Muscle of back (tissue), 3 donors: ENCODE measurements at regions not wholly inside any gene's neighbourhood (a gene's known extent, or its start where the extent isn't known, plus 50 kb on each side); places are given as distances from the start of the nearest gene placed in this dataset.
A peak's percentile ranks its signal among the peaks of the same experiment; 100 is the strongest.

ENCODE experiments used
- DNase-seq, 3 donors: peaks; one replicate each; pipeline versions ENCODE4 v3.0.0 to v3.0.0-alpha.2; 2013

DNA sequence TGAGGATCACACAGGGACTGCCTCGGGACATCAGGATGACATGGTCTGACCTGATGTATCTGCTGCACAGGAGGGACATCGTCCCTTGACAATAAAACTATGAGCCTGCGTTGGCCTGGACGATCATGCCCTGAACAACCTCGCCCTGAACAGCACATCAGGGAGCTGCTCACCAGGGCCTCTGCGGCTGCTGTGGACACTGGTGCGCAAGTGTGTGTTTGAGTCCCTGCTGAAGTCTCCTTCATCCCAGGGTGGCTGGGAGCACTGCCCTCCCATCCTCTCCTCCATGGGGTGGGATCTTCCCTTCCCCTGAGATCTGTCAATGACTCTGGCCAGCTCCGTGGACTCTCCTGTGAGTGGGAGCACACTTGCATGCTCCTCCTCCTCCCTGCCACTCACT is 257.8 kb downstream of the RBFOX3 start:
- DNase-seq = no peak

DNA sequence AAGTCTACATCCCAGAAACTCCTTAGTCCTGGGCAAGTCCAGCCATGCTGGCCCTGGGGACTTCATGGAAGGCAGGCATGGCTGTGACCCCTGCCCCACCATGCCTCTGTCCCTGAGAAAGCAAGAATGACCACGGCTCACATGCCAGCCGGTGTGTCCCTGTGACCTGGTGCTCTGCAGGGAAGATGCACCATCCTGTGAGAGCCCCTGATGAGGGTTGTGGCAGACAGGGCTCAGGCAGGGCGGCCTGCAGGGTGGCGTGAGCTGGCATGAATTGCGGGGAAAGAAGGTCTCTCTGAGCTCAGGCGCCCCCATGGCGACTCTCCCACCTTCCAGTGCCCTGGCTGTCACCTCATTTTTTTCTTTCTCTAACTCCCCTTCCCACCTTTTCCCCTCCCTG is 260.3 kb downstream of the RBFOX3 start:
- no peak for DNase-seq

DNA sequence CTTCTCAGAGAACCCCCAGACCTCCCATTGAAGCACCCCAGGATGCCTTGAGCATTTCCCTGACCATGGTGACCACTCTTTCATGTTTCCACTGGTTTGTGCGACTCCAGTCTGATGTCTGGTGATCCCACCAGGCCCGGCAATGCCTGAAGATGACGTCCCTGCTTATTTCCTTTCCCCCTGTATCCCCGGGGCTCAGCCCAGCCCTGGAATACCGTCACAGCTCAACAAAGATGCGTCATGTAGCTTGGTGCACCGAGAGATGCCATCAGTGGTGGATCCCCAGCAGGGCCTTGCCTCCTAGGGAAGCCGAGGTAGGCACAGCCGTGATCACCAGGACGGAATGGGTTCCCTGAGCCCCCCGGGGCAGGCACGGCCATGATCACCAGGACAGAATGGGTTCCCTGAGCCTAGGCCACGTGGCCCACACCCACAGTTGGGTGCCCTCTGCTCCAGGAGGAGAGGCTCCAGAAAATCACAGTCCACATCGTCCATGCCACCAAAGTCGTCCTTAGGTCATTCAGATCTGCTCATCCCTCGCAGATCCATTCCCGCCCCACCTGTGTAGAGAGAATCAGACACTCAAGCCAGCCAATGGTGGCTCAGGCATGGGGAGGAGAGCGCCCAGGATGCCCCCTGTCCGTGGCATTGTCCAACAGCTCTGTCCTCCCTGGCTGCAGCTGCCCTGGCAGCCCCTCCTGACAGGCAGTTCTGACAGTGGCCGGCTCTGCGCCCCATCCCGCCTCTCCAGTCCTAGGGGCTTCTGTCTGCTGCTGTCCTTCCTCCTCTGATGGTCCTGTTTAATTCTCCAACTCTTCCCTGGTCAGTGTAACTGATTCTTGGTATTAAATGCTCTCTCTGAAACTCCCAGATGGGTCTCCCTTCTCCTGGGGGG is 261.1 kb downstream of the RBFOX3 start:
- no peak for DNase-seq

DNA sequence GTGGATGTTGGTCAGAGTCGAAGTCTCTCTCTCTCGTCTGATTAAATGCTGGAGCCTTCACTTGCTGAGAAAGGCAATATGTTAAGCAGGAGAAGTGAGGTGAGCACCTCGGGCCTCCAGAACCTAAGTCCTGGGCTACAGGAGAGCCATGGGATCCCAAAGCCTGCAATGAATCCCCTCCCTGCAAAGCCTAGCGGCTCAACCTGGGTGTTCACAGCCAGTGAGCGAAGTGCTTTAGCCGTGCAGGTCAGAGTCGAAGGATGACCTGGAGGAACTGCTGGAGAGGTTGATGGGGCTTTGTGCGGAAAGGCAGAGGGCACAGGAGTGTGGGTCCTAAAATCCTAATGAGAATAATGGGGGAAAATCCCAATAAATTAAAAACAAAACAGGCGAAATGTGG is 267.8 kb downstream of the ENGASE start:
- DNase-seq = no peak

DNA sequence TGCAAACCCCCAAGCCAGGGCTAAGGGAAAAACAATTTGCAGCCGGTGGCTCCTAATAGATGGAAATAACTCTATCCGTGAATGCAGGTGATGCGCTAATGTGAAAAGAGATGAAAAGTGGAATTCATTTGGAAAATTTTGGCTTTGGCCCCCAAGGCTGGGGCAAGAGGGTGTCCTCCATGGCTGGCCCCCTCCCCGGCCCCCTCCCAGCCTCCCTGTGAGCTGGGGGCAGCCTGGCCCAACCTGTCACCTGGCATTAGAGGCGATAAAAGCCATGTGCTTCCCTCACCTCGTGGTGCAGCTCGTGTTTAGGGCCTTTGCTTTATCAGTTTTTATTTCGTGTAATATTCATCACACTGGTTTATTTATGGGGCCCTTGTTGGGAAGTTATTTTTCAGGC is 267.2 kb downstream of the ENGASE start:
- no peak for DNase-seq

DNA sequence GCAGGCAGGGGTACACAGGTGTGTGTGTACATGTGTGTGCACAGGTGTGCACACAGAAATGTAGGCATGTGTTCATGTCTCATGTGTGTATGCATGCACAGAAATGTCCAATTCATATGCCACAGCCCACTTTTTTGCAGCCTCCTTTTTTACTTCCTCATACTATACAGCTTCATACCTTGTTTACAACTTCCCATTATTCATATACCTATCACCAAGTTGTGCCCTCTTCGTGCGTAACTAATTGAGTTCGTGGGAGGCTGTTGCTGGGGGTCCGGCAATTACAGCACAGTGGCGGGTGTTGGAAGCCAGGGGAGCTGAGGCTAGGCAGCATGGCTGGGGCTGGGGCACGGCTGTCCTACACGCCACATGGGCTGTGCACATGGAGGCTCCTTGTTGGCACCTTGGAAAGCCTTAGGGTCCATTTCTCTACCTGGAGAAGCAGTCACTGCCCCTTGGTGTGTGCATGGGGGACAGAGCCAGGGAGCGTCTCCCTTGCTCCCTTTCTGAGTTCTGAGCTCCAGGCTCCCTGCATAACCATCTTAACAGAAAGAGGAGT is 266.7 kb downstream of the ENGASE start:
- DNase-seq = no peak

DNA sequence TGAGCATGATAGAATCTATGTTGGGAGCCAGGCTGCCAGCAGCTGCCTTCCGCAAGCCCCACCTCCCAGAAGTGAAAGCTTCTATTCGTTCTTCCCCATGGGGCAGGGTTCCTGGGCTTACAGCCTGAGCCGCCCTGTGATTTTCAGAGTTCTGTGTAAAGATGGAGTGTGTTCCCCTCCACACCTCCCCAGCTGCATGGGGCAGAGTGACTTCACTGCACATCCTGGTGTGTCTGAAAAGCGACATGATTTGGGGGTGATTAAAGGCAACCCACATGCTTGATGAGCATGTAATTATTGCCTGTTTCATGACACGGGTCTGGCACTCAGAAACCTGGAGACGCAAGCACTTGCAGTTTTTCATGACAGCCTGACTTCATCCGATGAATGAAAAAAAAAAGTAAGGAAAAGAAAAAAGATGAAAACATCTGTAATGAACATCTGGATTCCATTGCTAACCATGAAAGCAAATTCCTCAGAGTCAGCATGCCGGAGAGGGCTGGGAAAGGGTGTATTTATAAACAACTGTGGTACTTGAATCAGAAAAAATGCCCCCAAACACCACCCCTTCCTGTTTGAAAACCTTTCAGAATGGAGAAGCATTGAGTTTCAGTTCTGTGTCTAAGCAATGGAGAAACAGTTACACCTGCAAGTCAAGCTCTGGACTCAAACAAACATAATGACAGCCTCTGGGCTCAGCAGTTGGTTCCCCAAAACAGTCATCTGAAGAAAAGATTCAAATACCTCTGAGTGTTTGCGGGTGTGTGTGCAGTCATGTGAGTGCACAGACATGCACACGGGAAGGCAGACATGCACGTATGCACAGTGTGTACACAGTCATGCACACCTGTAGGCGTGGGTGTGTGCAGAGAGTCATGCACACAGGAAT is 266.0 kb downstream of the ENGASE start:
- DNase-seq = peak in 2 of 3 donors; percentile 17 to 60

DNA sequence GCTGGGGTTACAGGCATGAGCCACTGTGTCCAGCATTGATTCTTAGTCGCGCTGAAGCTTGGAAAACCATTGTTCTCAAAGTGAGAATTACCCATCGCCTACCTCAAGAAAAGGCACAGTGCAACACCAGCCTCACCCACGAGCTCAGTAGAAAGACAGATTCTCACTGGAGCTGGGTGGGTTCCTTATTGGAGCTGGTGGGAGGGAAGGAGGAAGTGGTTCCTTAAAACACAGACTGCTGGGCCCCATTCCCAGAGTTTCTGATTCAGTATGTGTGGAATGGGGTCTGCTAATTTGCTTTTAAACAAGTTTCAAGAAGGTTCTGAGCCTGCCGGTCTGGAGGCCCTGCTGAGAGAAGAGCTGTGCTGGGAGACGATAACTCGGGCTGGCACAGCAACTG is 264.7 kb downstream of the ENGASE start:
- no peak for DNase-seq

DNA sequence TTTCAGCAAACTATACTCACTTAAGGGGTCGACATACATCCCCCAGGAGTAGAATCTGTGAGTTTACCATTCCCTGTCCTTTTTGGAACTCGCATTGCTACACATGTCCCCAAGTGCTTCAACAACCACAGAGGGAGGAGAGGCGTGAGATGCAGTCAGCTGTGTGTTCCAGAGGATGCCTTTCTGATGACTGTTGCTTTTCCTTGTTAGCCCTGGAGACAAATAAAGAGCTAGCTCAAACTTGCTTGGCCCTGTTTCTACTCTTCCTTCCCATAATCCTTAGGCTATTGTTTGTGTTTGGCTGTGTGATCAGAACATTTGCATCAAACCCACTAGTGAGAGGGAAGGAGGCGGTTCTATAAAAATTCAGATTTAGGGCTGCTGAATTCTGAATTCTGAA is 264.0 kb downstream of the ENGASE start:
- peak; percentile 34 to 68 (median 44) for DNase-seq

DNA sequence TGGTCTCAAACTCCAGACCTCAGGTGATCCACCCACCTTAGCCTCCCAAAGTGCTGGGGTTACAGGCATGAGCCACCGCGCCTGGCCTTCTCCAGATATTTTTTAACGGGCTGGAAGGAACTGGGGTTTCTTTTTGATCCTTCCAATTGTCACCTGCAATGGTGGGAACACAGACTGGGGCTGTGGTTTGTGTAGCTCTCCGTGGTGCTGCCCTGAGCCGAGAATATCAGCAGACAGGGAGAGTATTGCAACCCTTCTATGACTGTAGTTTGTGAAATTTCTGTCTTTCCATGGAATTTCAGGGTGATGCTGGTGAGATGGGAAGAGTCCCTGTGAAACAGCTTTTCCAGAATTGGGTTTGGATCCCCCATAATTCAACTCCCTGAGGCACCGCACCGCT is 263.5 kb downstream of the ENGASE start:
- DNase-seq = peak in 2 of 3 donors; percentile 17 to 51

DNA sequence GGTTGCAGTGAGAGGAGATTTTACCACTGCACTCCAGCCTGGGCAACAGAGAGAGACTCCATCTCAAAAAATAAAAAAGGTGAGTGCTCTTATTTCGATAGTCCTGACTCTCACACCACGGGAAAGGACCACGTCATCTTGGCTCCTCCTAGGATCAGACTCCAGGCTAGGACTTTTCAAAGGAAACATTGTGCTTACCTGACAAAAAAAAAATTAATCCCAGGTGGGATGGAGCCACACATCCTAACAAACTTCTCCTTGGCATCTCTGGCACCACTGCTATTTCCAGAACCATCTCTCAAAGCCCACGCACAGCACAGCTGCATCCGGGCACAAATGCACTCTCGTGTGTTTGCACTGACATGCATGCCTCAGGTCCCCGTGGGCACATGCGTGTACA is 262.4 kb downstream of the ENGASE start:
- DNase-seq = no peak

DNA sequence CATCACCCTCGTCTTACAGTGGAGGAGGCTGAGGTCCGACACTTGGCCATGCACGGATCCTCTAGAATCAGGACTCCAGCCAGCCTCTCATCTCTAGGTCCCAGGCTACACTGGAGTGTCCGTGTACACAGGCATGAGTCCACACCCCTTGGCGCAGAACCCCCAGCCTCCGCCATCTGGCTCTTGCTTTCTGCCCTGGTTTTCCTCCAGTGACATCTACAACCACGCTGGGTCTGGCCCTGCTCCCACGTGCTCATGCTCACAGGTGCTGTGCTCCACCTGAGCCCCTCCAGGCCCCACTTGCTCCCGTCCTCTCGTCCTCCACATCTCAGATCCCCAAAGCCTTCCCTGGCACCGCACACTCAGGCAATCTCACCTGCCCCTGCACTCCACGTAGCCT is 260.8 kb downstream of the ENGASE start:
- DNase-seq = no peak

DNA sequence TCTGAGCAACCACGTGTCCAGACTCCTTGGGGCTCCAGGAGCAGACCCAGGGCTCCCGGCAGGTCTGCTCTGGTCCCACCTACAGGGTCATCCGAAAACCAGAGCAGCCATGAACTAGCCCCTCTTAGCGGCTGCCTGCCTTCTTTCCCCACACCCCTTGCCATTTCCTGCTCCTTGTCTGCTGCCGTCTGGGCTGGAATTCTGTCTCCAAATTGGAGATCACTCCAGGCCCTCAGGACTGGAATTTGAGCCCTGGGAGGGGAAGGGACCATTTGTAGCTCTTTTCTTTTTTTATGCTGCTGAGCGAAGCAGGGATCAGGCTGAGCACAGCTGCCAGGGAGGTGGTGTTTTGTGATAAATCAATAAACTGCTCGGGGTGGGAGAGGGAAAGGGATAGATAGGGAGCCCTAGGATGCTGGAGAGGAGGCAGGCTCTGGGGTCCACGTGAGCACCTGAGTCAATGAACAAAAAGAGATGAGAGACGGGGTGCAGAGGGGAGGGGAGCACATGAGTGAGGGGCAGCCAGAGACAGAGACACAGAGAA is 257.5 kb downstream of the ENGASE start:
- DNase-seq = no peak

DNA sequence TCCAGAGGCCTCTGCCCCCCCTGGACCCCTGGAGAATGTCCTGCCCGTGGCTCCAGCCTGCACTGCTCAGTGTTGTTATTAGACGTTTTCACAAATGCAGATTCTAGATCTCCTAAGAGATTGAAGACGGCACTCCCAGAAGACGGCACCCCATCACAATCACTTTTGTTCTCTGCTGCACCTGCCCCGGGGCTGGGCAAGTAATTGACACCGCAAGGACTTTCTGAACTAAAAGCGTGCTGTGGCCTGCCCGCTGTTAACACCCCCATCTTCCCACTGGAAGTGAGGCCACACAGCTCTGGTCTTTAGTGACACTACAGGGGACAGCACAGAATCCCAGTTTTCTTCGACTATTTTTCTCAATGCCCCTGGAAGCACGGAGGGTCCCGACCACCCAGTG is 256.9 kb downstream of the ENGASE start:
- no peak for DNase-seq

DNA sequence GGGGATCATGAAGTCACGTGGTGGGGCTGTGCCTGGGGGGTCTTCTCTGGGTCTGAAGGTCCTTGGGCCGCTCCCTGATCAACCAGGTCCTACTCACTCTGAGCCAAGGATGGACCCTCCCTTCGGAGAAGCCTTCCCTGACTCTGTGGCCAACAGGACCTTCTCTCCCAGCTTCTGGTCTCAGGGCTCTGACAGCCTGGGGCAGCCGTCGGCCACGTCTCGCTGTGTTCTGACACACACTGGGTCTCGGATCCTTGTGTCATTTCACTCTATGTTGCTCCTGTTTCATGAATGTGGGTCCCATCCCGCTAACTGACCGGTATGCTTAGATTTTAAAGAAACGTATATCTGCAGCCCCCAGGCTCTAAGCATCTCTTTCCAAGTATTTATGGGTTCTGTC is 256.1 kb downstream of the ENGASE start:
- DNase-seq = no peak

DNA sequence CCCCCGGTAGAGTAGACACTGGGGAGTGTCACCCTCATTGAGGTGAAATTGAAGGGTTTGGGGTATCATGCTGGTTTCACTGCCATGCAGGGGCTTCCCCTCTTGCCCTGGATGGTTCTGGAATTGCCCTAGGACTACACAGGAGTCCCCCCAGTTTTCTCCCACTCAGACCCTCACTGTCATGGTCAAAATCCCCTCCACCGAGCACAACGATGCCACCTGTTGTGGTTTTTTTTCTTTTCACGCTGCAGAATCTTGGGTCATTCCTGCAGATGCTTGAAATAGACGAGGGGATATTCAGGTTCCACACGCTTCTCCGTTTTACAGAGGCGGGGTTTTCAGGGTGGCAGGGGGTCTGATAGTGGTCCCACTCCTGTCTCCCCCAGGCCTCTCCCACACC is 255.6 kb downstream of the ENGASE start:
- DNase-seq = no peak

DNA sequence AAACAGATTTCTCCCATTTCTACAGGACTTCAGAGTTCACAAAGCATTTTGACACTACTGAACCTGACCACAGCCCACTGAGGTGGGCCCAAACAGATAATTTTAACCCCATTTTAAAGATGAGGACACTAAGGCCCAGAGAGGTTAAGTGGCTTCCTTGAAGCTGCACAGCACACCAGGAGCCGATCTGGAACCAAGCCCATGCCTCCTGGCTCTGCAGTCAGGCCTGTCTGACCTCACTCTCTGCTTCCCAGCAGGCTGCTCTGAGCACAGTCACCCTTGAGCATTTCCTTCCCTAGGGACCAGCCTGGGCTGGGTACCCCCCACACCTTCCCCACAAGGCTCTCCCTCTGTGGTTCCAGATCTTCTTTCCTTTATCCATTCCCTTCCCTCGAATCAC is 252.2 kb downstream of the ENGASE start:
- DNase-seq = no peak

DNA sequence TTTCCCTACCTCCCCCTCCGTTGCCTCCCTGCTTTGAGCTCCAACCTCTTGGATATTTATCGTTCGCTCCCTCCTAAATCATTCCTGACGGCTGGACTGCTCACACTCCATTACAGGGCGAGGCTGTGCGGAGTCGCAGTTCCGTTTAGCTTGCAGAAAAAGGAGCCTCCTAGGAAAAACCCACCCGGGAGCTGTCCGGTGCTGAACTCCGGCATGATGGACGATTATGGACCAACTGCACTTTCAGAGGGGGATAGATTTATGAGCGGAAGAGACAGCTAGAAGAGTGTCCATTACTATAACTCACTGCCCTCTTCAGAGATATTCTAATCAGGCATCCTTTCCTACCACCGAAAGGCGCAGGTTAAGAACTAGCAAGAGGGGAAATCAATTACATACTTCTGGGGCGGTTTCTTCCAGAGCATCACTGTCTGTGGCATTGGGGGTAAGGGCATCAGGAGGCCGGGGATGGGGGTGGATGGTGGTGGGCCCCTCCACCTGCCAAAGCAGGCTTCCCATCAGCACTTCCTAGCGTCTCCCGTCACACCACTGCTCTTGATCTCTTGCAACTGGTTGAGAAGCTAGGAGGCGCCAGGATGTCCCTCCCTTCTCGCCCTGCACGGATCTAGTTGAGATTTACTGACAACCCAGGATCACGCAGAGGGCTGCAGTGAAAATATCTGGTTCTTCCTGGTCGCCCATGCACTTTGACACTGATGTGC is 251.2 kb downstream of the ENGASE start:
- peak in 2 of 3 donors; percentile 47 to 64 for DNase-seq

DNA sequence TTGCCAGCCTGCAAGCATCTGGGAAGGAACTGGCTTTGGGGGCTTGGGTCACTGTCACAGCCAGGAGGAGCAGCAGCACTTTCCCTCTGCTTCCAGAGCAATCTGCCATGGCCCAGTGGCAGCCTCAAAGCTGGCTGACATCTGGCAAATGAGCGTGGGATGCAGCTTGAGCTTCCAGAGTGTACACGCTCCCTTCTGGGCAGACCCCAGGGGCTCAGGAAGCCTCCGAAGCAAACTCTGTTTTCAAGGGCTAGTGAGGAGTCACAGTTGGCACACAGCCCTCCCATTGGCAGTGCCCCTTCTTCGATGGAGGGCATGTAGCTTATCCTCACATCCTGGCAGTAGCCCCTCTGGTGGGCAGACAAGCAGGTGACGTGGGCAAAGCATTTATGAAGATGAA is 249.6 kb downstream of the ENGASE start:
- DNase-seq = no peak

DNA sequence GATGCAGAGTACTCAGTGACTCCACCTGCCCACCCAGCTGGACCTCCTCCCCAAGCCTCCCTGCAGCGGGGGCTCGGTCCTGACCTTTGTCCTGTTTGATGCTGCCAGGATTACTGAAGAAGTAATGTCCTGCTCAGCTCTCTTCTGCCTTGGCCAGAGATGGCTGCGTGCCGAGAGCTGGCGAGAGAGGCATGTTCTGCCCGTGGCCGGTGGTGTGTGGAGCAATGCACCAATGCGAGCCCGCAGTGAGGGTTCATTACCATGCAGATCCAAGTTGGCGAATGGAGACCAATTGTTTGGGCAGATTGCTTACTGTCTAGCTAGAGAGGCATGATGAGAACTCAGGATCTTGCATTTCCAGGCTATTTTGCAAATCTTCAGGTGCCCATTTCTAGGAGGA is 248.9 kb downstream of the ENGASE start:
- DNase-seq = no peak
